ENCODE measurements at regions not wholly inside any gene's neighbourhood (a gene's known extent, or its start where the extent isn't known, plus 50 kb on each side); places are given as distances from the start of the nearest gene placed in this dataset.

DNA sequence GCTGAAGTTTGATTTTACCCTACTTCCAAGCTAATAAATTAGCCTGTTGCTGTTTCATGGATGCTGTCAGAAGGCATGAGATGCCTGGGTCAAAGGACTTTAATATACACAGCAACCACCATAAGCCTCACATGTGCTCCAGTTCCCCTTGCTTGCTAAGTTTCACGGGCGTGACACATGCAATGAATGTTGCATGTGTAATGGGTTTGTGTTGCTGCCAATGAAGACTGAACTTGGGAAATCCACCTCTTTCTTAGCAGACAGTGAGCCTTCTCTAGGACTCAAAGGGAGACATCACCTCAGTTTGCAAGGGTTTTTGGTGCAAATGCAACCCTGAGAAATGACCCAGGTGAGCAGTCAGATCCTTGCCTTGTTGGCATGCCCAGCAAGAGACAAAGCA is 505.5 kb upstream of the PODXL start:
- DNase-seq (ENCODE audit: low spot score) = no peak
- TF ChIP-seq, protein P1, sequence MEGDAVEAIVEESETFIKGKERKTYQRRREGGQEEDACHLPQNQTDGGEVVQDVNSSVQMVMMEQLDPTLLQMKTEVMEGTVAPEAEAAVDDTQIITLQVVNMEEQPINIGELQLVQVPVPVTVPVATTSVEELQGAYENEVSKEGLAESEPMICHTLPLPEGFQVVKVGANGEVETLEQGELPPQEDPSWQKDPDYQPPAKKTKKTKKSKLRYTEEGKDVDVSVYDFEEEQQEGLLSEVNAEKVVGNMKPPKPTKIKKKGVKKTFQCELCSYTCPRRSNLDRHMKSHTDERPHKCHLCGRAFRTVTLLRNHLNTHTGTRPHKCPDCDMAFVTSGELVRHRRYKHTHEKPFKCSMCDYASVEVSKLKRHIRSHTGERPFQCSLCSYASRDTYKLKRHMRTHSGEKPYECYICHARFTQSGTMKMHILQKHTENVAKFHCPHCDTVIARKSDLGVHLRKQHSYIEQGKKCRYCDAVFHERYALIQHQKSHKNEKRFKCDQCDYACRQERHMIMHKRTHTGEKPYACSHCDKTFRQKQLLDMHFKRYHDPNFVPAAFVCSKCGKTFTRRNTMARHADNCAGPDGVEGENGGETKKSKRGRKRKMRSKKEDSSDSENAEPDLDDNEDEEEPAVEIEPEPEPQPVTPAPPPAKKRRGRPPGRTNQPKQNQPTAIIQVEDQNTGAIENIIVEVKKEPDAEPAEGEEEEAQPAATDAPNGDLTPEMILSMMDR (IDR thresholded peaks at IDR 0.05; ENCODE audit: extremely low read depth, missing control alignments) = no peak

DNA sequence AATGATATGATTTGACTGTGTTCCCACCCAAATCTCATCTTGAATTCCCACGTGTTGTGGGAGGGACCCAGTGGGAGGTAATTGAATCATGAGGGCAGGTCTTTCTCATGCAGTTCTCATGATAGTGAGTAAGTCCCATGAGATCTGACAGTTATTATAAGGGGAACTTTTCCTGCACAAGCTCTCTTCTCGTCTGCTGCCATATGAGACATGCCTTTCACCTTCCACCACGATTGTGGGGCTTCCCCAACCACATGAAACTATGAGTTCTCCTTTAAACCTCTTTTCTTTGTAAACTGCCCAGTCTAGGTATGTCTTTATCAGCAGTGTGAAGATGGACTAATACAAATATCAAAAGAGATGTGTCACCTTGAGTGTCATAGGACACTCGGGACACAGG is 502.7 kb upstream of the PODXL start:
- no peak for DNase-seq (ENCODE audit: low spot score)
- TF ChIP-seq, protein P1 (IDR thresholded peaks at IDR 0.05; ENCODE audit: extremely low read depth, missing control alignments) = no peak

DNA sequence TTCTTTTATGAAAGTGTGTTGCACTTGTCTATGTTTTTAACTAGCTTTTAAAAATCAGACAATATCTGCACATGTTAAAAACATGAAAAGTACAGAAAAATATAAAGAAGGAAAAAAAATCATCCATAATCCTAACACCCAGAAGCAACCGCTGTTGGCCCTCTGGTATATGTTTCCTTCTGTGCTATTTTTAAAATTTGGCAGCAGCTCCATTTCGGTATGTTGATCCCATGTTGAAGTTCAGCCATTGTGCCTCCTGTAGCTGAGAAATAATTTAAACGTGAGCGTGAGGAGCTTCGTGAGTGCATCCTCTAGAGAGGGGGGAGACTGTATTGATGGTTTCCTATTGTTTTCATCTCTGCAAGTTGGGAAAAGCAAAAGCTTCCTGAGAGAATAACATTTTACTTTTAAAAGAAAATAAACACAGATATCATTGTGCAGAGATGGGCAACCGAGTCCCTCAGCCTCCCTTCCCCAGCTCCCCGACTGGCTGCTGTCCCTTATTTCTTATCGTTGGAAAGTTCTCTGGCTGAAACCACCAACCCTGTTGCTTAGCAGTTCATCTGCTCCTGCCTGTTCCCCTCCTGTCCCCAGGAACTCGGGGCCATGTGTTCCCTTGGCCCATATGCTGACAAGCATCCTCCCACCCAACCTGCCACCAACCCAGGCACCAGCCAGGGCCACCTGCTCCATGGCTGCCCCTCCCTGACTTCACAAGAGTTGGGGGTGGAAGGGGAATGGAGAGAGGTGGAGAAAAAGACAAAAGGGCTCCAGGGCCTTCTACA is 499.1 kb upstream of the PODXL start:
- TF ChIP-seq, protein P1 (IDR thresholded peaks at IDR 0.05; ENCODE audit: extremely low read depth, missing control alignments) = no peak
- DNase-seq (ENCODE audit: low spot score) = no peak

DNA sequence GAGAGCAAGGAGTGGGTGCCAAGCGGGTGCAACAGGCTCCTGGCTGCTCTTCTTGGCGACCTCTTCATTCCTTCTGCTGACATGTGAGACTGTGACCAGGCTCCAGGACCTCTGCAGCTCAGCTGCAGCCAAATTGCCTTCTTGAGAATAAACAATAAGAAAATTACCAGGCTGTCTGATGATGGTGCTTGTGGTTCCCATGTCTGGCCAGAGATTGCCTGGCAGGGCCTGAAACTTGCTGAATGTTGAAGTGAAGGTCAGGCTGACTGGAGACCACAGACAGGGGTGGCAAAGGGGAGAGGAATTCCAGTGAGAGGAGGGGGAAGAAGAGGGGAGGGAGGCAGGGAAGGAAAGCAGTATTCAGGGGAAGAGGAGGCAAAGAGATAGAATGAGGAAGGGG is 497.4 kb upstream of the PODXL start:
- no peak for DNase-seq (ENCODE audit: low spot score)
- TF ChIP-seq, protein P1 (IDR thresholded peaks at IDR 0.05; ENCODE audit: extremely low read depth, missing control alignments) = no peak

DNA sequence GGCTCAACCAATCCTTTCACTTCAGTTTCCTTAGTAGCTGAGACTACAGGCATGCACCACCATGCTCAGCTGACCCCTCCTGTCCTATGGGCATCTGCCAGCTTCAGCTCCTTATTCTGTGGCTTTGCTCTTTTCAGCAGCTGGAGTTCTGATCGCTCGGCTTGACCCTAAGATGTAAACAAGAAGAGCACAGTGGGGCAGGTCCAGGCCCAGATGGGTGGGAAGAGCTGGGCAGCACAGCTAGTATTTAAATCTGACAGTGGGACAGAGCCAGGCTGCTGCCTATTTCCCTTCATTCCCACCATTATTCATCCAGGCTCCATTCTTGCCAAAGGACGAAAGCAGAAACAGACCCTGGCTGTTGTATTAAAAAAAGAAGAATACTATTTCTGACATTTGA is 494.9 kb upstream of the PODXL start:
- no peak for DNase-seq (ENCODE audit: low spot score)
- TF ChIP-seq, protein P1 (IDR thresholded peaks at IDR 0.05; ENCODE audit: extremely low read depth, missing control alignments) = no peak

DNA sequence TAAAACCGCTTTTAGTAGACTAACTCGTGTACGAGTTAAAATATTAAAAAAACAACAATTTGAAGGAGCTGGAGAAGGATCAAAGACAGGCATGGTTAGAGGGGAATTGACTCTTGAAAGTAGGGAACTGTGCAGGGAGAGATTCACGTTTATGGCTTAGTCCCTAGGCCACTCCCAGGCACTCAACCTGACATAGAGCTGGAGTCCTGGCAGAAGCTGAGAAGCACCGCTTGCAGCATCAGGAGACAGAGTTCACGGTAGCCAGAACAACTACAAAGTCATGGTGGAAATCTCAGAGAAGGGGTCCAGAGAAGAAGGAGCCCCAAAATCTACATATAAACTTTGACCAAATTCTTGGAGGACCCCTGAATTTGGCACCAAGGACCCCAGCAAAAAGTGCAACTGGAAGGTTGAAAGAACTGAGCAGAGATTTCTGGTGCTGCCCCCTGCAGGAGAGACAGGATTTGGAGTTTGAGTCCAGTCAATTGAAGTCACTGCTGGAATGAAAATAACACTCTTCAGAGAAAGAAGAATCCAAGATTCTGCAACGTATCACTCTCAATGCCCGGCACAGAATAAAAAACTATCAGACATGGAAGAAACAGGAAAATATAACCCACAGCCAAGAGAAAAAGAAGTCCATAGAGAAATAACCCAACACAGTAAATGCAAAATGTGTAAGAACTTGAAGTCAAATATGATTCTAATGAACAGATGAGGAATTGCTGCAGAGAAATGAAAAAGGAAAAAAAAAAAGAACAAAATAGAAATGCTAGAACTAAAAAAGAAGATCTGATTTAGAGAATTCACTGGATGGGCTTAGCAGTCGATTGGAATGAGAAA is 493.3 kb upstream of the PODXL start:
- DNase-seq (ENCODE audit: low spot score) = peak; percentile 43
- TF ChIP-seq, protein P1 (IDR thresholded peaks at IDR 0.05; ENCODE audit: extremely low read depth, missing control alignments) = peak; percentile 47

DNA sequence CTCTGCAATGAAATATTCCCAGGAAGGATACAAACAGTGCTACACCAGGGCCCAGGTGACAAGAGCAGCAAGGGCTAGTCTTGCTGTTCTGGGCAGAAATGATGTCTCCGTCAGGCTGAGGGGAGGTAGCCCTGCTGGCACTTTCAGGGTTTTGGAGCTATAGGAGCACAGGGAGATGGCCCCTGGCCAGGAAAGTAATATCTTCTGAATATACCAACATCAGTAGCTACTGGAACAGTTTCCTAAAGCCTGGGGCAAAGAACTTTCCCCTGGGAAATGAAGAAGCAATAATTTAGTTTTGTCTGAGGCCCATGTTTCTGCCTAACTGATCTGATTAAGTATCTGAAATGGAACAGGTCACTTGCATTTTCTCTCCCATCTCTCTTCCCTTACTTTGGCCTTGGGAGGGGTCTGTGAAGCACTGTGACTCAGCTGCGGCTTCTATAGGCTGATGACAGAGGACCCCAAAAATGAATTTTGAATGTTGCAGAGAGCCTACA is 489.1 kb upstream of the PODXL start:
- DNase-seq (ENCODE audit: low spot score) = no peak
- TF ChIP-seq, protein P1 (IDR thresholded peaks at IDR 0.05; ENCODE audit: extremely low read depth, missing control alignments) = no peak
